Non-pigmented ciliary epithelial cell (primary cell): ENCODE measurements at regions not wholly inside any gene's neighbourhood (a gene's known extent, or its start where the extent isn't known, plus 50 kb on each side); places are given as distances from the start of the nearest gene placed in this dataset.
A peak's percentile ranks its signal among the peaks of the same experiment; 100 is the strongest.
"Not testable (repeated sequence)": the region's sequence is repeated elsewhere in the genome, so short reads cannot be mapped to it uniquely, and the experiment has no call there.

ENCODE experiments used
- DNase-seq: peaks from one replicate; pipeline ENCODE4 v3.0.0-alpha.2; 2010; ENCODE audit warnings: low read depth

- no peak for DNase-seq
These were observed 53.8 kb downstream of the GJD2 start for GRCh38 chr15:34700891-34701427.

GRCh38 chr15:34699968-34700640 lies 54.7 kb downstream of the GJD2 start:
- DNase-seq: no peak

GRCh38 chr15:34696506-34696905 lies 58.3 kb downstream of the GJD2 start:
- DNase-seq: no peak

- DNase-seq: no peak
These were observed 61.6 kb downstream of the GJD2 start for GRCh38 chr15:34693053-34693744.

GRCh38 chr15:34691034-34691433 lies 63.8 kb downstream of the GJD2 start:
- DNase-seq: no peak

GRCh38 chr15:34688699-34689098 lies 66.1 kb downstream of the GJD2 start:
- DNase-seq: no peak

- no peak for DNase-seq
These were observed 70.4 kb downstream of the GJD2 start for GRCh38 chr15:34684351-34684750.

GRCh38 chr15:34682674-34683073 lies 72.1 kb downstream of the GJD2 start:
- DNase-seq: peak; percentile 76

GRCh38 chr15:34679291-34679690 lies 75.5 kb downstream of the GJD2 start:
- no peak for DNase-seq

- DNase-seq: no peak
These were observed 81.6 kb downstream of the GJD2 start for GRCh38 chr15:34673241-34673640.

GRCh38 chr15:34665498-34666116 lies 82.2 kb upstream of the GOLGA8B start:
- DNase-seq: no peak

- no peak for DNase-seq
These were observed 81.0 kb upstream of the GOLGA8B start for GRCh38 chr15:34664418-34664817.

- DNase-seq: no peak
These were observed 79.7 kb upstream of the GOLGA8B start for GRCh38 chr15:34663101-34663500.

GRCh38 chr15:34659056-34659455 lies 75.6 kb upstream of the GOLGA8B start:
- DNase-seq: no peak

GRCh38 chr15:34657469-34658127 lies 74.1 kb upstream of the GOLGA8B start:
- DNase-seq: no peak

- DNase-seq: no peak
These were observed 72.8 kb upstream of the GOLGA8B start for GRCh38 chr15:34656005-34656796.

GRCh38 chr15:34655326-34655725 lies 71.9 kb upstream of the GOLGA8B start:
- no peak for DNase-seq

GRCh38 chr15:34654625-34655024 lies 71.2 kb upstream of the GOLGA8B start:
- DNase-seq: no peak

- DNase-seq: no peak
These were observed 70.5 kb upstream of the GOLGA8B start for GRCh38 chr15:34653992-34654391.

- not testable (repeated sequence) for DNase-seq
These were observed 69.9 kb upstream of the GOLGA8B start for GRCh38 chr15:34653326-34653725.

- no peak for DNase-seq
These were observed 69.2 kb upstream of the GOLGA8B start for GRCh38 chr15:34652726-34653033.
